ENCODE measurements at regions not wholly inside any gene's neighbourhood (a gene's known extent, or its start where the extent isn't known, plus 50 kb on each side); places are given as distances from the start of the nearest gene placed in this dataset.
"Not testable (repeated sequence)": the region's sequence is repeated elsewhere in the genome, so short reads cannot be mapped to it uniquely, and the experiment has no call there.

GRCh38 chr18:24567199-24567598, 106.8 kb downstream of the HRH4 start:
- DNase-seq: peak in 1 of 2 donors; percentile 16

DNA sequence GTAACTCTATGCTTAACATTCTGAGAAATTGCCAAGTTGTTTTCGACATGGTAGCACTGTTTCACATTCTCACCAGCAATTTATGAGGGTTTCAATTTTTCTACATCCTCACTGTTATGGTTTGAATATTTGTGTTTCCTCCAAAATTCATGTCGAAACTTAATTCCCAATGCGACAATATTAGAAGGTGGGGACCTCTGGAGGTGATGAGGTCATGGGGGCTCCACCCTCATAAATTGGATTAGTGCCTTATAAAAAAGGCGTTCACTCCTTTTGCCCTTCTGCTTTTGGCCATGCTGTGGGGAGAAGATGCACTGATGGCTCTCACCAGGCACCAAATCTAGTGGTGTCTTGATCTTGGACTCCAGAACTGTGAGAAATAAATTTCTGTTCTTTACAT, 110.3 kb downstream of the HRH4 start:
- no peak for DNase-seq

GRCh38 chr18:24582771-24583170, 122.3 kb downstream of the HRH4 start:
- DNase-seq: no peak

GRCh38 chr18:24584205-24584604, 123.8 kb downstream of the HRH4 start:
- no peak for DNase-seq

DNA sequence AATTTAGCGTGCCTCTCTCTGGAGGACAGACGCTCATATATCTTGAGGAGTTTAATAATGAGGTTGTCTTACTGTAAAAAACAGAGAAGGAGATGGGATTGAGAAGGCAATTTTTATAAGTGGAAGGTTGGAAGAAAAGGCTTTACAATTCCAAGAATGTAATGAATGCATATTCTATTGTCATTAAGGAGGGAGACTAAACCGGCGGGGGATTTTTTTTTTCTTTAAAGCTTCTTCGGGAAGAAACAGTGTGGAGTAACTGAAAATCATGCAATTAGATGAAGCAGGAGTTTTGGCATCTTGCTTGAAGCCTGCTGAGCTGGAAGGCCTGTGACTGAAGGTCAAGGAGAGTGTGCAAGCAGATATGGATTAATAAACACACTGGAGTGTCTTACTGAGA, 124.4 kb downstream of the HRH4 start:
- no peak for DNase-seq

GRCh38 chr18:24585996-24586566, 125.6 kb downstream of the HRH4 start:
- no peak for DNase-seq

DNA sequence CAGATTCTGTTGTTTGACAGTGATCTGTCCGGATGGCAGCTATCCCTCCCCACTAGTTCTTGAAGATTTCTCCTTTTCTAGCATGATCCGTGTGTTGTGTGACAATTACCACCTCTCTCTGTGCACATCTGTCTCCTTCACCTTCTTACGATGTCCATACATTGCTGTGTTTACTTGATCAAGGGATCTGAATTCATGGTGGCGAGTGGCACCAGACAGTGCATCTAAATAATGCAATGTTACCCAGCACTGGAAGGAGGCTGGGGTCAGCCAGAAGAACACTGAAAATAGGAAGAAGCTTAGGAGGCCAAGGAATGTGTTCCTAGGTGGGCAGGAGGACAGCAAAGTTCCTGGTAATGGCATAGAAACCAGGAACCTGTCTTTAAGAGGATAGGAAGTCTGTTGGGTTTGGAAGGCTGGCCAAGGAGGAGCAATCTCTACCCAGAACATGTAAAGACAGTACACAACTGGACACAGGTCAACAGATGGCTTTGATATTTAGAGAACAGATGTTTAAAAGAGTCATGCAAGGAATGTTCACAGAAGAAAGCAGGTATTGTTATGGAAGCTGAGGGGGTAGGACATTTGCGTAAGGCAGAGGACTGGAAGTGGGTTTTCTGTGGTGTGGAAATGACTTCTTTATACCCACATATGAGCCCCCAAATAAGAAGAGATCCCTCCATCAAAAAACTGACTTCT, 126.4 kb downstream of the HRH4 start:
- no peak for DNase-seq

DNA sequence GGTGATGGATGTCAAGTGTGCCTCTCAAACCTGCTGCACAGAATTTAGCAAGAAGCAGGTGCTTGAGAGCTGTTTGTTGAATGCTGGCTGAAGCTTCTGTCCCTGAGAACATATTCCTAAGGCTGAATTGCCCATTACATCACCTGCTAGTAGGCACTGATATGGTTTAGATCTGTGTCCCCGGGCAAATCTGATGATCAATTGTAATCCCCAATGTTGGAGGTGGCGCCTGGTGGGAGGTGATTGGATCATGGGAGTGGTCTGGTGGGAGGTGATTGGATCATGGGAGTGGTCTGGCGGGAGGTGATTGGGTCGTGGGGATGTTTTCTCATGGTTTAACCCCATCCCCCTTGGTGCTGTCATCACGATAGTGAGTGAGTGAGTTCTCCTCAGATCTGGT, 128.0 kb downstream of the HRH4 start:
- DNase-seq: no peak

- DNase-seq: no peak
Observed at GRCh38 chr18:24590946-24591345, 130.5 kb downstream of the HRH4 start.

DNA sequence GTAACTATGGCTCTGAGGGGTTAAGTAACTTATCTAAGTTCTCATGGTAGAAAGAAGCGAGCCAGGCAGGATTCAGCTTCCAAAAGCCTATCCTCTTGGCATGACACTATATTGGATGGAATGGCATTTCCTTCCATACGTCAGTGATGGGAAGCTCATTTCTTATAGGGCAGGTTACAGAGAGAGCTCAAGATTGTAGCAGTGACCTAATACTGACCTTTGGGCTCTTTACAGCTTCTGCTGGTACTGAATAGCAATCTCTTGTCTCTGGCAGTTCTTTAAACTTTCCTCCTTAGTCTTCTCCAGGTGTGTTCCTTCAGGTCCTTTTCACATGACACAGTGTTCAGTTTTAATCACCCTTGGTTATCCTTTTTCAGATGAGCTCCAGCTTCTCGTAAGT, 133.0 kb downstream of the HRH4 start:
- no peak for DNase-seq

GRCh38 chr18:24593886-24594285, 133.4 kb downstream of the HRH4 start:
- DNase-seq: no peak

GRCh38 chr18:24595561-24596031, 135.2 kb downstream of the HRH4 start:
- no peak for DNase-seq

GRCh38 chr18:24600076-24600654, 139.7 kb downstream of the HRH4 start:
- peak in 1 of 2 donors; percentile 59 for DNase-seq

- no peak for DNase-seq
Observed at GRCh38 chr18:24601585-24601984, 141.1 kb downstream of the HRH4 start.

DNA sequence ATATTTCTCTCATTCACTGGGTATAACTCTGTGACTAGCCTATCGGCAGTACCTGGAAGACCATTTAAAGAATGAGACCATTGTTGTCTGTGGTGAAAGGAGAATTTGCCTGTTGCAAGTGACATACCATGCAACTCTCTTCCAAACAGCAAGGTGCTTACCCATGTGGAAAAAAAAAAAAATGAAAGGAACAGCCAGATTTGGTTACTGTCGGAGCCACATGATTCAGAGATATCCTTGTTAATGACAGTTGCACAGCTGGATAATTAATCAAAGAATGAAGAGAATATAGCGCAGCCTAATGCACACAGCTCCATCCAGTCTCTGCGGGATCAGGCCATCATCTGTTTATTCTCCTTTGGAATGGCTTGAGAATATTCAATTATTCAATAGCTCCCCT, 141.8 kb downstream of the HRH4 start:
- DNase-seq: no peak

DNA sequence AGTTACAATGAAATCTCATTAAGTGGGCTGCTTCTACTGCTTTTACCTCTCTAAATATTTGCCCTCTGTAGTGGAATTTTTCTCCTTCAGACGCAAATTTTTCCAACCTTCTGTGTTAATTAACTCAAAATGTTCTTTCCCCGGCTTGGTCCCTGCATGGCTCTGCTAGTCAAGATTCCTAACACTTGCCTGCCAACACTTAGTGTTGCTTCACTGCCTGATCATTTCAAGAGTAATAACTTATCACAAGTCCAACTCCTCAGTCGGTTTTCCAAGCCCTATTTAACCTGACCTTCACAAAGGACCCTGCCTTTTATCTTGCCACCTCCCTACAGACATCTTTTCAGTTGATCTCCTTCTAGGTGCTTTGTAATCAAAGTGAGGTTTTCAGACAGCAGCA, 142.7 kb downstream of the HRH4 start:
- DNase-seq: no peak

DNA sequence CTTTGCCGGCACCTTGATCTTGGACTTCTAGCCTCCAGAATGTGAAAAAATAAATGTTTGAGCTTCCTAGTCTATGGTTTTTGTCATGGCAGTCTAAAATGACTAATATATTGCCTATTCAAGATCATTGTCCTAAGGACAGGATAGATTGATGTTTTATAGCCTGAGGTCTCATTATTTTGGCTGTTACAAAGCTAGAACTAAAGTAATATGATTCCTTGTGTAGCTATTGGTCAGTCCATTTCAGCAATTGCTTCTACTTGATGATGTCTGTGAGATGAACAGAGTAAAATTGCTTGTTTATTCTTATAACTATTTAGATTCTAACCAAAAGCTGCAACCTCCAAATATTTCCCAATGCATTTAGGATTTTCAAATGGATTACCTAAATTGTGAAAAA, 145.0 kb downstream of the HRH4 start:
- DNase-seq: no peak

- no peak for DNase-seq
Observed at GRCh38 chr18:24609254-24609653, 148.8 kb downstream of the HRH4 start.

DNA sequence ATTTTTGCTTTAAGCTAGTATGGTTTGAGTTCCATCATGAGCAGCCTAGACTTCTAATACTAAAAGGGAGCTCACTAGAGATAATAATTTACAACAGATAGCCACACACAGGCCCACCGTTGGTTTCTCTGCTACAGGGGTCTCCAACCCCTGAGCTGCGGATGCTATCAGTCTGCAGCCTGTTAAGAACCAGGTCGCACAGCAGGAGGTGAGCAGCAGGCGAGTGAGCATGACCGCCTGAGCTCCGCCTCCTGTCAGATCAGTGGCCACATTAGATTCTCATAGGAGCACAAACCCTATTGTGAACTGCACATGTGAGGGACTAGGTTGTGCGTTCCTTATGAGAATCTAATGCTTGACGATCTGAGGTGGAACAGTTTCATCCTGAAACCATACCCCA, 150.6 kb downstream of the HRH4 start:
- no peak for DNase-seq

- no peak for DNase-seq
Observed at GRCh38 chr18:24613896-24614640, 153.6 kb downstream of the HRH4 start.

DNA sequence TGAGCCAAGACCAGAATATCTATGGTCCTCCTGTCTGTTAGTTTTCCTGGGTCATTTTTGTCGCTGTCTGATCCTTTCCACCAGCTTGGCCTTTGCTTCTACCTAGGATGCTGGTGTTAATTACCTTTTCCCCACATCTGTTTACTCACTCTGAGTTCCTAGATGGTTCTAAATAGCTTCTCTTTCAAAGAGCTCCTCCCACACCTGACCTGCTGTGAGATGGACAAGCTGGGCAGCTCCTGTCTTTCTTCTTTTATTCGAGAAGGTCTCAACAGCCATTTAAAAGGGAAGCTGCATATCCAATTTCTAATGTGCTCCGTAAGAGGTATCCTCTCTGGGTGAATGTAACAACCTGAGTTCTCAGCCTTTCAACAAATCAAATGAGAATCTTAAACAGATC, 156.2 kb downstream of the HRH4 start:
- no peak for DNase-seq

GRCh38 chr18:24624421-24624820, 164.0 kb downstream of the HRH4 start:
- DNase-seq: not testable (repeated sequence)

DNA sequence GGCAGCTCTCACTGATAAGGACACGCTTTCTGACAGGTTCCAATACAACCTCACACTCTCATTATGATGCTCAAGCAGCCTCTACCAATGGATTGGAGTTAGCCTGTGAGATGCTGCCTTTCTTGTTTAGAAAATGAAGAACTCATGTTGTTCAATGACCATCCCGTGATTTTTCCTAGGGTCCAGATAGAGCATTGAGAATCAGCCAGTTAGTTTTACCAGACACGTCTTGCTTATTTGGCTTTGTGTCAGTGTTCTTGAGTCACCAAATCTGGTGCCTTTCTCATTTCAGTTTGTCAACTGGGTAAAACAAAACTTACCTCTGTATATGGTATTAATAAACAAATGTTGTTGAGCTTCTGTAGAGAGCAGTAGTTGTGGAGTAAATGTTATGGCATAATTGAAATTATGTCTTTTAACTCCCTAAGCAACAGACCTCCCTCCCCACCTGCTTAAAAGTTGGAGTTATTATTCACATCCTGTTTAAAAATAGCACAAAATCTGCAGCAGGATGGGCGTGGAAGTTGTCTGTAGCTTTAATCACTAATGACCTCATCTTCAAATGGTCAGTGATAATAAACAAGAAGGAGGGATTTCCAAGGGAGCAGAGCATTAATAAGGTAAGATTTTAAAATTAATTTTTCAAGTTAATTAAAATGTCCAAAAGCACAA, 167.3 kb downstream of the HRH4 start:
- no peak for DNase-seq
